Peyer's patch (tissue), 4 donors: ENCODE measurements at regions not wholly inside any gene's neighbourhood (a gene's known extent, or its start where the extent isn't known, plus 50 kb on each side); places are given as distances from the start of the nearest gene placed in this dataset.

Experiments
- DNase-seq, 3 donors: peaks; one replicate each; pipeline ENCODE4 v3.0.0-alpha.2; 2017 to 2019
- H3K27ac ChIP-seq, 4 donors: fragments of 200-600 bp; sonication (generic); one replicate each; pipeline ENCODE4 v1.5.1; 2016 to 2019
- H3K27me3 ChIP-seq, 2 donors: fragments of 200-600 bp; sonication (generic); one replicate each; pipeline ENCODE4 v1.5.1; 2019
- H3K36me3 ChIP-seq, 3 donors: fragments of 200-600 bp; sonication (generic); one replicate each; pipeline ENCODE4 v1.5.1; 2016 to 2019
- H3K4me1 ChIP-seq, 4 donors: fragments of 200-600 bp; sonication (generic); one replicate each; pipeline ENCODE4 v1.5.1; 2016 to 2019
- H3K4me3 ChIP-seq, 4 donors: fragments of 200-600 bp; sonication (generic); 1 replicate in 3 of 4; 2 replicates in 1 of 4; pipeline ENCODE4 v1.5.1; 2016 to 2019; ENCODE audit warnings: mild to moderate bottlenecking in 1 of 4
- H3K9me3 ChIP-seq, 4 donors: fragments of 200-600 bp; sonication (generic); one replicate each; pipeline ENCODE4 v1.5.1; 2016 to 2019; ENCODE audit warnings: mild to moderate bottlenecking in 1 of 4
- POLR2A ChIP-seq, 2 donors: fragments of 450-650 bp; IDR thresholded peaks; one replicate each; pipeline ENCODE4 v1.5.1; 2017; ENCODE audit warnings: antibody characterized with exemption in 2 of 2, mild to moderate bottlenecking in 2 of 2, moderate library complexity in 2 of 2
- TF ChIP-seq, protein P1 (sequence below), 6 experiments: fragments of 450-650 bp in 4 of 6; fragments of 200-600 bp in 2 of 6; sonication (generic) in 1 of 6; IDR thresholded peaks; one replicate each; pipeline ENCODE4 v1.5.1; 2017 to 2019; ENCODE audit warnings: antibody characterized with exemption in 6 of 6, mild to moderate bottlenecking in 3 of 6, moderate library complexity in 1 of 6

DNA sequence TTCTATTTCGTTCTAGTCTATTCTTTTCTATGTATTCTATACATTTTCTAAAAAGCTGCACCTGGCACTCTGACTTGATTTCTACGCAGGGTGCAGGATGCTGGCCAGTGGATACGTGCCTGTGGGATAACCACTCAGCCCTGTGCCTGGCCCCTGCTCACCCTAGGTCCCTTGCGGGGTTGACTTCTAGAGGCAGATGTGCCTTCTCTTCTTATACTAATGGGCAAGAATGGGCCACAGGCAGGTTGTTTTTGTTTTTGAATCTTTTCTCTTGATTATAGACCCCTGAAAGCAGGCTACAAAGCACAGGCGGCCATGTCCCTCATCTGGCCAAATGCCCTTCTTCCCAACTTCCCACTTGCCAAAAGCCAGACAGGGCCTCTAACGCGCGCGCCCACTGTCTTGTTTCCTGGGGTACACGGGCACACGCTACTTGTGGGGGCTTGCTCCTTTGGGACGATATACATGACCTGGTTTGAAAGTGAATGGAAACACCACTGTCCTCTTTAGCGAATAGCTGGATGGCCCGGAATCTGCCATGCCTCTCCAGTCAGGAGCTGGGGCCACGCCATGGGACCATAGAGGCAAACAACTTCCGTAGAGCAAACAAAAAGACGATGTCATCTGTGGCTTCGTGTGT is 162.7 kb upstream of the IRX2 start:
- Histone ChIP-seq H3K27me3 (no peaks in the 10 kb centered on the region), H3K4me3 (no peak overlapping the region), H3K36me3 (no peaks in the 10 kb centered on the region), H3K9me3 (no peaks in the 10 kb centered on the region), H3K4me1 (no peaks in the 10 kb centered on the region), H3K27ac (no peak overlapping the region)
- TF ChIP-seq, protein P1, sequence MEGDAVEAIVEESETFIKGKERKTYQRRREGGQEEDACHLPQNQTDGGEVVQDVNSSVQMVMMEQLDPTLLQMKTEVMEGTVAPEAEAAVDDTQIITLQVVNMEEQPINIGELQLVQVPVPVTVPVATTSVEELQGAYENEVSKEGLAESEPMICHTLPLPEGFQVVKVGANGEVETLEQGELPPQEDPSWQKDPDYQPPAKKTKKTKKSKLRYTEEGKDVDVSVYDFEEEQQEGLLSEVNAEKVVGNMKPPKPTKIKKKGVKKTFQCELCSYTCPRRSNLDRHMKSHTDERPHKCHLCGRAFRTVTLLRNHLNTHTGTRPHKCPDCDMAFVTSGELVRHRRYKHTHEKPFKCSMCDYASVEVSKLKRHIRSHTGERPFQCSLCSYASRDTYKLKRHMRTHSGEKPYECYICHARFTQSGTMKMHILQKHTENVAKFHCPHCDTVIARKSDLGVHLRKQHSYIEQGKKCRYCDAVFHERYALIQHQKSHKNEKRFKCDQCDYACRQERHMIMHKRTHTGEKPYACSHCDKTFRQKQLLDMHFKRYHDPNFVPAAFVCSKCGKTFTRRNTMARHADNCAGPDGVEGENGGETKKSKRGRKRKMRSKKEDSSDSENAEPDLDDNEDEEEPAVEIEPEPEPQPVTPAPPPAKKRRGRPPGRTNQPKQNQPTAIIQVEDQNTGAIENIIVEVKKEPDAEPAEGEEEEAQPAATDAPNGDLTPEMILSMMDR (IDR thresholded peaks at IDR 0.05): no peak
- no peak for TF ChIP-seq POLR2A (IDR thresholded peaks at IDR 0.05)
- DNase-seq: no peak

DNA sequence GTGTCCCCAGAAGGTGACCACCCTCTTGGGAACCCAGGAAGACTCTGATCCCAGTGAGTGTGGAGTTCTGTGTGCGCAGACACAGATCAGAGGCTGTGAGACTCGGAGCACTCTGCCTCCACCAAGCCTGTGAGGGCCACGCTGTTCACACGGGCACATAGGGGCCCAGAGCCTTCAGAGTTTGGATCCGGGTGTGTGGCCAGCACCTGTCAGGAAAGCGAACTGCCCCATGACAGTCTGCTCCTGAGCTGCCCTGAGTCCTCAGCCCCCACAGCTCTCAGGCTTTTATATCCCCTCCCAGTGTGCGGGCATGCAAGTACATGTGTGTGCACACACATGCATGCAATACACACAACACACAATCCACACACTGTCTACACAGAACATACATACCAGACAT is 161.8 kb upstream of the IRX2 start:
- H3K27ac ChIP-seq: no peak overlapping the region
- no peaks in the 10 kb centered on the region for H3K9me3 ChIP-seq
- no peaks in the 10 kb centered on the region for H3K27me3 ChIP-seq
- H3K36me3 ChIP-seq: no peaks in the 10 kb centered on the region
- no peaks in the 10 kb centered on the region for H3K4me1 ChIP-seq
- H3K4me3 ChIP-seq: no peak overlapping the region
- TF ChIP-seq, protein P1 (IDR thresholded peaks at IDR 0.05): no peak
- TF ChIP-seq POLR2A (IDR thresholded peaks at IDR 0.05): no peak
- no peak for DNase-seq

DNA sequence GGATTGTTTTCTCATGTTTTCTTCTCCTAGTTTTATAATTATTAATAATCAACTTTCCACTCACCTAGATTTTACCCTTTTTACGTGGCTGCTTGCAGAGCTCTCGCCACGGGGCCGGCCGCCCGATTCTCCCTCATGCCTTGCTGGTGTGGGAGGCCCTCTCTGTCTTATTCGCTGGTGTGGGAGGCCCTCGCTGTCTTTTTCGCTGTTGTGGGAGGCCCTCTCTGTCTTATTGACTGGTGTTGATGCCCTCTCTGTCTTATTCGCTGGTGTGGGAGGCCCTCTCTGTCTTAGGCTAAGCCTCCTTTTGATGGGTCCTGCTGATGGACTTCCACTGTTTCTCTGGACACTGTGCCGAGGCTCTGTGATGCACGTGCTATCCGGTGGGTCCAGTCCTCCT is 161.3 kb upstream of the IRX2 start:
- TF ChIP-seq, protein P1 (IDR thresholded peaks at IDR 0.05): no peak
- no peak for TF ChIP-seq POLR2A (IDR thresholded peaks at IDR 0.05)
- no peaks in the 10 kb centered on the region for H3K27me3 ChIP-seq

DNA sequence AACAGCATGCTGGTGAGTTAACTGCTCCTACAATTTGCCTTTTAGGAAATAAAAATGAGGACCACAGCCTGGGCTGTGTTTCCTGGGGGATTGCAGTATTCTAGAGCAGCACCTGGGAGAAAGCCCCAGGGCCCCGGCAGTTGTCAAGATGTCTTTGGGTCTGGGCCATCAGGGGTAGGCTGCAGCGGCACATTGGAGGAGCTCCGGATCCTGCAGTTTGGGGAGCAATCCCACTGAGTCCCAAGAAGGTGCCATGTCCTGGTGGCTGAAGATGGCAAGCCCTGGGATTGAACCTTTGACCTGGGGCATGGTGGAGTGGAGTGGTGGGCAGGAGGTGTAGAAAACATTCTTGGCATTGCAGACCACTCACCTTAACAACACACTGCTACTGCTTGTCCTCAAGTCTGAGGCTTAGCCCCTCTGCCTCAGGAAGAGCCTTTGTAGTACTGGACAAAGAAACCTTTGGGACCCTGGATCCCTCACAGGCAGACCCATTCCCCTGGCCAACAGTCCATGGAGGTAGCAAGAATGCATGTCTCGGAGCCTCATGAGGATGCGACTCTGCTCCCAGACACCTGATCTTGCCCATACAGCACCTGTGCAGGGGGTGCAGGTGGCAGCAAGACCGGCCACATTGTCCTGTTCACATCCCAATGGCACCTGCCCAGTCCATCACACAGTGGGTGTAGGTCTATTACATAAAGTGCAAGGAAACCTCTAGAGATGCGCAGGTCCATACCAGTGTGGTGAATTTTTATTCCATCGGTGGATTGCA is 159.1 kb upstream of the IRX2 start:
- no peaks in the 10 kb centered on the region for H3K4me1 ChIP-seq
- no peaks in the 10 kb centered on the region for H3K27me3 ChIP-seq
- no peaks in the 10 kb centered on the region for H3K9me3 ChIP-seq
- no peak overlapping the region for H3K27ac ChIP-seq
- no peak for TF ChIP-seq POLR2A (IDR thresholded peaks at IDR 0.05)
- TF ChIP-seq, protein P1 (IDR thresholded peaks at IDR 0.05): no peak
- DNase-seq: no peak
- no peak overlapping the region for H3K4me3 ChIP-seq
- no peaks in the 10 kb centered on the region for H3K36me3 ChIP-seq

More for the DNA sequence above, 161.3 kb upstream of the IRX2 start:
- Histone ChIP-seq H3K27ac (no peak overlapping the region), H3K4me3 (no peak overlapping the region), H3K9me3 (no peaks in the 10 kb centered on the region), H3K36me3 (no peaks in the 10 kb centered on the region), H3K4me1 (no peaks in the 10 kb centered on the region)
- no peak for DNase-seq

DNA sequence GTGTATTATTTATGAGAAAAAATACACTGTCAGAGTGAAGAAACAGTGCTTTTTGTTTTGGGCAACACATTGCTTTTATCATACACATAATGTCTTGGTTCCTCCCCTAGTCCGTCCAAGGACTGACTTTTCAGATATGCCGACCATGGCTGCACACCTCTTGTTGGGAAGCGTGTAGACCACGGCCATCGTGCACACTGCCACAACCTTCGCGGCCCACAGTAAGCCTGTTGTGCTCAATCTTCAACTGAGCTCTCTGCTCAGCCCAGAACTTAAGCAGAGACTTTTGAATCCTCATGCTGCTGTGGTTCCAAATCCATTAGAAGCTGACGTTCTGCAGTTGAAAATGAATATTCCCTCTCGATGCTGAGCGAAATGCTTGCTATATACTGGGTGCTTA is 157.6 kb upstream of the IRX2 start:
- DNase-seq: no peak
- no peaks in the 10 kb centered on the region for H3K36me3 ChIP-seq
- no peaks in the 10 kb centered on the region for H3K9me3 ChIP-seq
- TF ChIP-seq, protein P1 (IDR thresholded peaks at IDR 0.05): no peak
- no peak for TF ChIP-seq POLR2A (IDR thresholded peaks at IDR 0.05)
- no peaks in the 10 kb centered on the region for H3K4me1 ChIP-seq
- no peaks in the 10 kb centered on the region for H3K27me3 ChIP-seq
- no peak overlapping the region for H3K27ac ChIP-seq
- no peak overlapping the region for H3K4me3 ChIP-seq
